IPS DF 4.7 (cell line): ENCODE measurements at regions not wholly inside any gene's neighbourhood (a gene's known extent, or its start where the extent isn't known, plus 50 kb on each side); places are given as distances from the start of the nearest gene placed in this dataset.

Experiments used
- DNase-seq: peaks from one replicate; pipeline ENCODE4 v3.0.0-alpha.2; 2013; ENCODE audit warnings: low spot score; ENCODE audit errors: extremely low read depth

- DNase-seq = no peak
These were observed 358.8 kb upstream of the JAG1 start for GRCh38 chr20:11032611-11033010.

GRCh38 chr20:11034025-11034424, 360.2 kb upstream of the JAG1 start:
- no peak for DNase-seq

GRCh38 chr20:11035211-11035610, 361.4 kb upstream of the JAG1 start:
- no peak for DNase-seq

GRCh38 chr20:11041396-11041795, 367.6 kb upstream of the JAG1 start:
- DNase-seq = no peak

- no peak for DNase-seq
These were observed 369.2 kb upstream of the JAG1 start for GRCh38 chr20:11043001-11043400.

GRCh38 chr20:11044561-11044960, 370.8 kb upstream of the JAG1 start:
- no peak for DNase-seq

- no peak for DNase-seq
These were observed 371.8 kb upstream of the JAG1 start for GRCh38 chr20:11045412-11046175.

GRCh38 chr20:11047559-11047958, 373.8 kb upstream of the JAG1 start:
- no peak for DNase-seq

GRCh38 chr20:11048739-11049138, 374.9 kb upstream of the JAG1 start:
- no peak for DNase-seq

GRCh38 chr20:11050350-11050749, 376.6 kb upstream of the JAG1 start:
- no peak for DNase-seq

GRCh38 chr20:11051136-11051535, 377.3 kb upstream of the JAG1 start:
- DNase-seq = no peak

- no peak for DNase-seq
These were observed 379.5 kb upstream of the JAG1 start for GRCh38 chr20:11053310-11053709.

- DNase-seq = no peak
These were observed 380.6 kb upstream of the JAG1 start for GRCh38 chr20:11054266-11054993.

GRCh38 chr20:11056414-11056813, 382.6 kb upstream of the JAG1 start:
- no peak for DNase-seq

- no peak for DNase-seq
These were observed 383.8 kb upstream of the JAG1 start for GRCh38 chr20:11057624-11058023.

GRCh38 chr20:11059659-11060058, 385.9 kb upstream of the JAG1 start:
- DNase-seq = no peak

GRCh38 chr20:11060423-11061185, 386.8 kb upstream of the JAG1 start:
- no peak for DNase-seq

- DNase-seq = no peak
These were observed 389.6 kb upstream of the JAG1 start for GRCh38 chr20:11063444-11063843.

- DNase-seq = no peak
These were observed 391.1 kb upstream of the JAG1 start for GRCh38 chr20:11064946-11065345.

- DNase-seq = no peak
These were observed 393.6 kb upstream of the JAG1 start for GRCh38 chr20:11067359-11067758.

GRCh38 chr20:11072982-11073381, 399.2 kb upstream of the JAG1 start:
- no peak for DNase-seq

GRCh38 chr20:11076434-11077105, 402.8 kb upstream of the JAG1 start:
- DNase-seq = no peak
